K562 (cell line): ENCODE measurements at regions not wholly inside any gene's neighbourhood (a gene's known extent, or its start where the extent isn't known, plus 50 kb on each side); places are given as distances from the start of the nearest gene placed in this dataset.

Experiments used
- FOXK2 ChIP-seq, 2 experiments: fragments of 450-650 bp; IDR thresholded peaks in 1 of 2; conservative IDR thresholded peaks in 1 of 2; 2 replicates each; pipeline ENCODE4 v1.6.1; 2016; ENCODE audit warnings: low read depth in 2 of 2, mild to moderate bottlenecking in 1 of 2
- GATA2 ChIP-seq: sonication (generic); formaldehyde crosslinking; IDR thresholded peaks from 2 replicates; pipeline ENCODE4 v1.4.0; 2020; ENCODE audit warnings: mild to moderate bottlenecking, missing genetic modification reagents
- HNRNPL ChIP-seq: fragments of 200-400 bp; formaldehyde crosslinking; IDR thresholded peaks from 2 replicates; pipeline ENCODE4 v1.6.1; 2017; ENCODE audit warnings: low read depth, mild to moderate bottlenecking, low read length
- MTA1 ChIP-seq: fragments of 450-650 bp; IDR thresholded peaks from 2 replicates; pipeline ENCODE4 v1.6.1; 2017; ENCODE audit warnings: borderline replicate concordance
- NR4A1 ChIP-seq, 2 experiments: fragments of 250-450 bp in 1 of 2; fragments of 450-650 bp in 1 of 2; sonication (Bioruptor Pico) in 1 of 2; IDR thresholded peaks; 2 replicates each; pipeline versions ENCODE4 v1.4.0 to v1.6.1; 2016 to 2020; ENCODE audit warnings: mild to moderate bottlenecking in 2 of 2, missing compliant biosample characterization in 1 of 2, missing genetic modification characterization in 1 of 2, moderate library complexity in 1 of 2
- RAD51 ChIP-seq: fragments of 450-650 bp; IDR thresholded peaks from 2 replicates; pipeline ENCODE4 v1.7.1; 2016; ENCODE audit warnings: low read depth, mild to moderate bottlenecking, borderline replicate concordance
- SMC3 ChIP-seq: conservative IDR thresholded peaks from 2 replicates; pipeline ENCODE4 v1.6.1; 2011; ENCODE audit warnings: low read depth, low read length, improper control_type of control experiment; ENCODE audit not compliant: insufficient read depth
- ZNF197 ChIP-seq: fragments of 200-800 bp; sonication (Bioruptor generic); IDR thresholded peaks from 2 replicates; pipeline ENCODE4 v1.6.1; 2016; ENCODE audit warnings: low read depth, missing genetic modification characterization, missing compliant biosample characterization
- ZNF75A ChIP-seq: fragments of 450-650 bp; formaldehyde crosslinking; IDR thresholded peaks from 2 replicates; pipeline ENCODE4 v1.4.0; 2020; ENCODE audit warnings: mild to moderate bottlenecking
- TF ChIP-seq, protein P1 (sequence below): fragments of 450-650 bp; IDR thresholded peaks from 2 replicates; pipeline ENCODE4 v1.6.1; 2016; ENCODE audit warnings: low read depth, mild to moderate bottlenecking, moderate library complexity
- TF ChIP-seq, protein P2 (sequence below): sonication (generic); formaldehyde crosslinking; IDR thresholded peaks from 2 replicates; pipeline ENCODE4 v1.8.0; 2022; ENCODE audit warnings: mild to moderate bottlenecking, missing genetic modification reagents, borderline replicate concordance
- TF ChIP-seq, protein P3 (sequence below), 3 experiments: fragments of 200-800 bp in 1 of 3; sonication (Bioruptor generic) in 1 of 3; sonication (generic) in 1 of 3; formaldehyde crosslinking in 1 of 3; IDR thresholded peaks; 2 replicates each; pipeline versions ENCODE4 v1.6.1 to v1.8.0; 2016 to 2022; ENCODE audit warnings: mild to moderate bottlenecking in 2 of 3, missing compliant biosample characterization in 2 of 3, missing genetic modification characterization in 2 of 3, missing genetic modification reagents in 1 of 3
- TF ChIP-seq, protein P4 (sequence below): fragments of 250-450 bp; sonication (Bioruptor Pico); IDR thresholded peaks from 2 replicates; pipeline ENCODE4 v1.9.0; 2021; ENCODE audit warnings: mild to moderate bottlenecking

DNA sequence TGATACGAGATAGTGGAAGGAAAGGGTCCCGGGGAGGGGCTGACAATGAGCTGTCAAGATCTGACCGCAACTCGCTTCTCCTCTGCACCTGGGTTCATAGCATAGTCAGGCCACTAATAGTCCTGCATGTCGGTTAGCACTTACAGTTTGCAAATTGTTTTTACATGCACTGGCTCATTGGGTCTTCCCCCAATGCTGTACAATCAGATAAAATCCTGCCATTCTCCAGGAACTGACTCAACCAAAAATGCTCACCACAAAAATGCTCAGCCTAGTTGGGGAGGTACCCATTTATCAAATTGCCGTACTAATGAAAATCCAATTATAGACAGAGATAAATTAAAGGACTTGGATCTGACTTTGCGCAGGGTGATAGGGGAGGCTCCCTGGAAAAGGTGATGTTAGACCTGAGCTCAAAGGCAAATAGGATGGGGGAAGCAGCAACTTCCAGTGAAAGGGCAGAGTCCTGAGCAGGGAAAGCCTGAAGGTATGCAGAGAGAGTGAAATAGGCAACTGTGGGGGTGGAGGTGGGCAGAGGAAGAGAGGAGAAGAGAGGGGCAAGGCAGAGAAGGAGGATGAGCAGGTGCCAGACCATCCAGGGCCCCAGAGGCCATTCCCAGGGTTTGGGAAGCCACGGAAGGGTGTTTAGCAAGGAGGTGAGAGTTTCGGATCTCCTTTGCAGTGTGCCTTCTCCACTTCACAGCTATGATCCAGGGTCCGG, 326.1 kb upstream of the TSHZ3 start (continued):
- TF ChIP-seq NR4A1 (CRISPR knock-in tag; IDR thresholded peaks at IDR 0.05), result no peak
- TF ChIP-seq NR4A1 (tag; IDR thresholded peaks at IDR 0.05), result no peak
- TF ChIP-seq ZNF197 (CRISPR knock-in tag), result no peak
- TF ChIP-seq RAD51, result no peak
- TF ChIP-seq GATA2 (CRISPR knock-in tag), result no peak
- TF ChIP-seq HNRNPL, result no peak
- TF ChIP-seq, protein P1, sequence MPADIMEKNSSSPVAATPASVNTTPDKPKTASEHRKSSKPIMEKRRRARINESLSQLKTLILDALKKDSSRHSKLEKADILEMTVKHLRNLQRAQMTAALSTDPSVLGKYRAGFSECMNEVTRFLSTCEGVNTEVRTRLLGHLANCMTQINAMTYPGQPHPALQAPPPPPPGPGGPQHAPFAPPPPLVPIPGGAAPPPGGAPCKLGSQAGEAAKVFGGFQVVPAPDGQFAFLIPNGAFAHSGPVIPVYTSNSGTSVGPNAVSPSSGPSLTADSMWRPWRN, result no peak
- TF ChIP-seq, protein P2, sequence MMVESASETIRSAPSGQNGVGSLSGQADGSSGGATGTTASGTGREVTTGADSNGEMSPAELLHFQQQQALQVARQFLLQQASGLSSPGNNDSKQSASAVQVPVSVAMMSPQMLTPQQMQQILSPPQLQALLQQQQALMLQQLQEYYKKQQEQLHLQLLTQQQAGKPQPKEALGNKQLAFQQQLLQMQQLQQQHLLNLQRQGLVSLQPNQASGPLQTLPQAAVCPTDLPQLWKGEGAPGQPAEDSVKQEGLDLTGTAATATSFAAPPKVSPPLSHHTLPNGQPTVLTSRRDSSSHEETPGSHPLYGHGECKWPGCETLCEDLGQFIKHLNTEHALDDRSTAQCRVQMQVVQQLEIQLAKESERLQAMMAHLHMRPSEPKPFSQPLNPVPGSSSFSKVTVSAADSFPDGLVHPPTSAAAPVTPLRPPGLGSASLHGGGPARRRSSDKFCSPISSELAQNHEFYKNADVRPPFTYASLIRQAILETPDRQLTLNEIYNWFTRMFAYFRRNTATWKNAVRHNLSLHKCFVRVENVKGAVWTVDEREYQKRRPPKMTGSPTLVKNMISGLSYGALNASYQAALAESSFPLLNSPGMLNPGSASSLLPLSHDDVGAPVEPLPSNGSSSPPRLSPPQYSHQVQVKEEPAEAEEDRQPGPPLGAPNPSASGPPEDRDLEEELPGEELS (CRISPR knock-in tag), result no peak
- TF ChIP-seq, protein P3, sequence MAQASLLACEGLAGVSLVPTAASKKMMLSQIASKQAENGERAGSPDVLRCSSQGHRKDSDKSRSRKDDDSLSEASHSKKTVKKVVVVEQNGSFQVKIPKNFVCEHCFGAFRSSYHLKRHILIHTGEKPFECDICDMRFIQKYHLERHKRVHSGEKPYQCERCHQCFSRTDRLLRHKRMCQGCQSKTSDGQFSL (CRISPR knock-in tag; IDR thresholded peaks at IDR 0.05), result no peak
- TF ChIP-seq, protein P3 (tag; IDR thresholded peaks at IDR 0.05), result no peak
- no peak for TF ChIP-seq FOXK2 (conservative IDR thresholded peaks at IDR 0.05 in 1 of 2, IDR thresholded peaks at IDR 0.05 in 1 of 2; ENCODE audit: low read depth in 2 of 2)
- TF ChIP-seq SMC3, result no peak
- TF ChIP-seq, protein P4, sequence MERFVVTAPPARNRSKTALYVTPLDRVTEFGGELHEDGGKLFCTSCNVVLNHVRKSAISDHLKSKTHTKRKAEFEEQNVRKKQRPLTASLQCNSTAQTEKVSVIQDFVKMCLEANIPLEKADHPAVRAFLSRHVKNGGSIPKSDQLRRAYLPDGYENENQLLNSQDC (CRISPR knock-in tag), result no peak
- no peak for TF ChIP-seq MTA1
- TF ChIP-seq ZNF75A (CRISPR knock-in tag), result no peak
